ENCODE measurements at regions not wholly inside any gene's neighbourhood (a gene's known extent, or its start where the extent isn't known, plus 50 kb on each side); places are given as distances from the start of the nearest gene placed in this dataset.
"Not testable (repeated sequence)": the region's sequence is repeated elsewhere in the genome, so short reads cannot be mapped to it uniquely, and the experiment has no call there.

GRCh38 chr11:96942855-96943254 lies 553.0 kb downstream of the JRKL start:
- FAIRE-seq = no peak

- FAIRE-seq = no peak
Observed at GRCh38 chr11:96943970-96944369, 554.2 kb downstream of the JRKL start.

- FAIRE-seq = no peak
Observed at GRCh38 chr11:96948066-96948465, 558.3 kb downstream of the JRKL start.

GRCh38 chr11:96949464-96949863 lies 559.7 kb downstream of the JRKL start:
- FAIRE-seq = no peak

- FAIRE-seq = no peak
Observed at GRCh38 chr11:96954587-96955242, 564.9 kb downstream of the JRKL start.

GRCh38 chr11:96960476-96960875 lies 570.7 kb downstream of the JRKL start:
- FAIRE-seq = no peak

- FAIRE-seq = no peak
Observed at GRCh38 chr11:96960926-96961325, 571.1 kb downstream of the JRKL start.

GRCh38 chr11:96961931-96962330 lies 572.1 kb downstream of the JRKL start:
- FAIRE-seq = no peak

- FAIRE-seq = no peak
Observed at GRCh38 chr11:96963375-96963774, 573.6 kb downstream of the JRKL start.

GRCh38 chr11:96964661-96965060 lies 574.8 kb downstream of the JRKL start:
- no peak for FAIRE-seq

GRCh38 chr11:96967616-96968015 lies 577.8 kb downstream of the JRKL start:
- FAIRE-seq = no peak

GRCh38 chr11:96969251-96969650 lies 579.4 kb downstream of the JRKL start:
- no peak for FAIRE-seq

- FAIRE-seq = no peak
Observed at GRCh38 chr11:96978751-96979150, 588.9 kb downstream of the JRKL start.

- no peak for FAIRE-seq
Observed at GRCh38 chr11:96986516-96986915, 596.7 kb downstream of the JRKL start.

- no peak for FAIRE-seq
Observed at GRCh38 chr11:96990914-96991313, 601.1 kb downstream of the JRKL start.

- no peak for FAIRE-seq
Observed at GRCh38 chr11:97000481-97000880, 610.7 kb downstream of the JRKL start.

- FAIRE-seq = no peak
Observed at GRCh38 chr11:97007283-97007682, 617.5 kb downstream of the JRKL start.

- FAIRE-seq = no peak
Observed at GRCh38 chr11:97009613-97010012, 619.8 kb downstream of the JRKL start.

- not testable (repeated sequence) for FAIRE-seq
Observed at GRCh38 chr11:97010997-97011396, 621.2 kb downstream of the JRKL start.

GRCh38 chr11:97015327-97015726 lies 625.5 kb downstream of the JRKL start:
- FAIRE-seq = no peak

- no peak for FAIRE-seq
Observed at GRCh38 chr11:97019305-97019704, 629.5 kb downstream of the JRKL start.

- FAIRE-seq = no peak
Observed at GRCh38 chr11:97019754-97020153, 629.9 kb downstream of the JRKL start.

- no peak for FAIRE-seq
Observed at GRCh38 chr11:97022955-97023354, 633.1 kb downstream of the JRKL start.

- FAIRE-seq = no peak
Observed at GRCh38 chr11:97028836-97029406, 639.1 kb downstream of the JRKL start.

- FAIRE-seq = no peak
Observed at GRCh38 chr11:97033178-97033577, 643.4 kb downstream of the JRKL start.

Measured in G401.6 (cell line).